Endothelial cell of umbilical vein (primary cell): ENCODE measurements at regions not wholly inside any gene's neighbourhood (a gene's known extent, or its start where the extent isn't known, plus 50 kb on each side); places are given as distances from the start of the nearest gene placed in this dataset.

Source experiments
- BruUV-seq: library from RNA; stranded (reverse); fragments of 400-500 nt; replicated peaks from 2 replicates; lab custom pipeline; 2021; lab: Mats Ljungman, UMichigan
- CTCF ChIA-PET: fragments of 300-600, 350-600 bp; sonication (Branson Sonifier 250); formaldehyde crosslinking; loops from one replicate; lab custom pipeline; 2021; ENCODE audit warnings: antibody characterized with exemption, inconsistent platforms; lab: Charles Lee
- POLR2A ChIA-PET: fragments of 300-600, 350-600 bp; sonication (Branson Sonifier 250); formaldehyde crosslinking; loops from one replicate; lab custom pipeline; 2021; ENCODE audit warnings: antibody characterized with exemption, inconsistent platforms; lab: Charles Lee
- DNase-seq: peaks from one replicate; pipeline ENCODE4 v3.0.0-alpha.2; 2011; ENCODE audit warnings: low read depth, low spot score
- FAIRE-seq: peaks from 2 replicates; lab custom pipeline; 2011; peaks lifted over from hg19 to GRCh38; lab: Jason Lieb, UNC
- H2AFZ ChIP-seq: 2 replicates; pipeline ENCODE4 v1.6.0; 2012; ENCODE audit warnings: low read depth, low read length, control low read depth, inconsistent platforms
- H3K27ac ChIP-seq: 2 replicates; pipeline ENCODE4 v1.5.1; 2011; ENCODE audit warnings: low read depth, mild to moderate bottlenecking, control low read depth, low read length, moderate library complexity; ENCODE audit not compliant: insufficient read depth
- H3K27me3 ChIP-seq, 2 experiments: 2 replicates each; pipeline versions ENCODE4 v1.6.0 to v1.6.1; 2011; ENCODE audit warnings: low read length in 2 of 2, mixed read lengths in 1 of 2; ENCODE audit not compliant: control insufficient read depth in 2 of 2, insufficient read depth in 2 of 2
- H3K36me3 ChIP-seq, 2 experiments: 2 replicates in 1 of 2; 3 replicates in 1 of 2; pipeline ENCODE4 v1.5.1; 2011; ENCODE audit warnings: low read length in 2 of 2, mild to moderate bottlenecking in 1 of 2, moderate library complexity in 1 of 2; ENCODE audit not compliant: control insufficient read depth in 2 of 2, insufficient read depth in 2 of 2; ENCODE audit errors: extremely low read depth in 1 of 2
- H3K4me1 ChIP-seq: 3 replicates; pipeline ENCODE4 v1.5.1; 2011; ENCODE audit warnings: mild to moderate bottlenecking, low read length; ENCODE audit not compliant: control insufficient read depth, insufficient read depth; ENCODE audit errors: extremely low read depth
- H3K4me2 ChIP-seq: 2 replicates; pipeline ENCODE4 v1.6.1; 2011; ENCODE audit warnings: low read length, control low read depth, mixed read lengths; ENCODE audit not compliant: insufficient read depth
- H3K4me3 ChIP-seq, 3 experiments: fragments of 200-600 bp in 1 of 3; sonication (generic), shearing (Covaris generic) in 1 of 3; replicated peaks in 1 of 3; 2 replicates each; pipeline ENCODE4 v1.5.1; 2011 to 2016; ENCODE audit warnings: control low read depth in 3 of 3, low read length in 3 of 3, mild to moderate bottlenecking in 2 of 3, inconsistent platforms in 1 of 3, low read depth in 1 of 3, moderate library complexity in 1 of 3; ENCODE audit not compliant: insufficient read depth in 1 of 3
- H3K79me2 ChIP-seq: 2 replicates; pipeline ENCODE4 v1.6.0; 2012; ENCODE audit warnings: low read length, inconsistent platforms; ENCODE audit not compliant: control insufficient read depth, insufficient read depth
- H3K9ac ChIP-seq: replicated peaks from 2 replicates; pipeline ENCODE3; 2011; ENCODE audit warnings: low read length, control low read depth; ENCODE audit not compliant: insufficient read depth; ENCODE audit errors: extremely low read depth
- H3K9me1 ChIP-seq: replicated peaks from 3 replicates; pipeline ENCODE4 v1.6.0; 2011; ENCODE audit warnings: mild to moderate bottlenecking, low read length; ENCODE audit not compliant: control insufficient read depth, insufficient read depth; ENCODE audit errors: extremely low read depth
- H3K9me3 ChIP-seq: replicated peaks from 2 replicates; pipeline ENCODE4 v1.5.1; 2012; ENCODE audit warnings: low read length, inconsistent platforms; ENCODE audit not compliant: control insufficient read depth, insufficient read depth
- H4K20me1 ChIP-seq: replicated peaks from 2 replicates; pipeline ENCODE3; 2011; ENCODE audit warnings: mild to moderate bottlenecking, low read length; ENCODE audit not compliant: control insufficient read depth, insufficient read depth; ENCODE audit errors: extremely low read depth
- EZH2 ChIP-seq: IDR thresholded peaks from 2 replicates; pipeline ENCODE4 v1.6.1; 2012; ENCODE audit warnings: borderline replicate concordance, low read depth, mild to moderate bottlenecking, moderate library complexity, low read length, inconsistent platforms; ENCODE audit not compliant: severe bottlenecking
- GATA2 ChIP-seq: IDR thresholded peaks from 2 replicates; pipeline ENCODE4 v1.7.0; 2011; ENCODE audit warnings: low read depth, mild to moderate bottlenecking, moderate library complexity, mixed read lengths, low read length; ENCODE audit not compliant: insufficient read length, insufficient read depth
- JUN ChIP-seq: IDR thresholded peaks from 2 replicates; pipeline ENCODE4 v1.6.1; 2011; ENCODE audit warnings: borderline replicate concordance, low read depth; ENCODE audit not compliant: insufficient read length, insufficient read depth
- MAX ChIP-seq: IDR thresholded peaks from 2 replicates; pipeline ENCODE4 v1.6.1; 2011; ENCODE audit not compliant: insufficient read depth, insufficient read length
- MYC ChIP-seq: IDR thresholded peaks from one replicate; pipeline ENCODE4 v1.6.1; 2011; ENCODE audit warnings: mild to moderate bottlenecking, low read depth, low read length
- POLR2A ChIP-seq: IDR thresholded peaks from 2 replicates; pipeline ENCODE4 v1.6.1; 2012; ENCODE audit warnings: low read depth, mild to moderate bottlenecking, control low read depth, low read length
- POLR2AphosphoS5 ChIP-seq: IDR thresholded peaks from 2 replicates; pipeline ENCODE4 v1.6.1; 2012; ENCODE audit warnings: low read depth, mild to moderate bottlenecking, control low read depth, low read length, moderate library complexity; ENCODE audit not compliant: insufficient read depth
- dilution Hi-C: fragments of 300-500 bp; cut with MboI; formaldehyde crosslinking; loops from one replicate; pipeline ENCODE4 v1.15.0; 2019; ENCODE audit warnings: low sequenced_read_pairs; ENCODE audit not compliant: extremely low pct_ligation_motif_present
- intact Hi-C: fragments of 100-400 bp; cut with micrococcal nuclease; formaldehyde crosslinking; loops from one replicate; pipeline ENCODE4 v1.10.0; 2022

- H2AFZ ChIP-seq: no peak overlapping the region
- H3K27me3 ChIP-seq: no peaks in the 10 kb centered on the region
- no peaks in the 10 kb centered on the region for H4K20me1 ChIP-seq
- no peaks in the 10 kb centered on the region for H3K9me1 ChIP-seq
- H3K4me2 ChIP-seq: no peak overlapping the region
- H3K27ac ChIP-seq: no peak overlapping the region
- ChIA-PET POLR2A (no interaction called here), CTCF (no interaction called here)
- no peak overlapping the region for H3K9ac ChIP-seq
- dilution Hi-C loops: no loop called here
- no peak for TF ChIP-seq EZH2
- no peak for TF ChIP-seq JUN
- no peak for TF ChIP-seq GATA2
- no peak overlapping the region for H3K4me3 ChIP-seq
- H3K79me2 ChIP-seq: no peaks in the 10 kb centered on the region
- FAIRE-seq (no peak), DNase-seq (no peak)
- intact Hi-C loops: no loop called here
- H3K36me3 ChIP-seq: no peaks in the 10 kb centered on the region
- H3K4me1 ChIP-seq: no peaks in the 10 kb centered on the region
- H3K9me3 ChIP-seq: no peaks in the 10 kb centered on the region
- no TSS peak for BruUV-seq
Observed at GRCh38 chr18:29174891-29175290, 998.0 kb upstream of the CDH2 start.

- Histone ChIP-seq H3K36me3 (no peaks in the 10 kb centered on the region), H3K9me3 (no peaks in the 10 kb centered on the region), H3K4me2 (no peak overlapping the region), H3K27me3 (no peaks in the 10 kb centered on the region), H3K4me1 (no peaks in the 10 kb centered on the region), H2AFZ (no peak overlapping the region), H4K20me1 (no peaks in the 10 kb centered on the region), H3K4me3 (no peak overlapping the region), H3K9ac (no peak overlapping the region), H3K79me2 (no peaks in the 10 kb centered on the region), H3K27ac (no peak overlapping the region), H3K9me1 (no peaks in the 10 kb centered on the region)
- POLR2A ChIA-PET: no interaction called here
- CTCF ChIA-PET: interaction anchor here (1.6 kb wide), 1 partner anchor 9 kb away, joined by 5 read pairs; no protein-coding TSS in a partner anchor
- dilution Hi-C loops (no loop called here), intact Hi-C loops (no loop called here)
- DNase-seq: no peak
- no TSS peak for BruUV-seq
- no peak for FAIRE-seq
- no peak for TF ChIP-seq POLR2AphosphoS5
- TF ChIP-seq MAX: no peak
- TF ChIP-seq JUN: no peak
- no peak for TF ChIP-seq GATA2
- no peak for TF ChIP-seq MYC
- no peak for TF ChIP-seq POLR2A
Observed at GRCh38 chr18:29172756-29173067, 995.8 kb upstream of the CDH2 start.
